ENCODE measurements at regions not wholly inside any gene's neighbourhood (a gene's known extent, or its start where the extent isn't known, plus 50 kb on each side); places are given as distances from the start of the nearest gene placed in this dataset.

GRCh38 chr1:47703156-47703825 is 265.4 kb downstream of the FOXD2 start:
- DNase-seq (ENCODE audit: low read depth): no peak

- no peak for DNase-seq (ENCODE audit: low read depth)
Observed at GRCh38 chr1:47703981-47704596, 266.2 kb downstream of the FOXD2 start.

GRCh38 chr1:47705517-47706130 is 267.8 kb downstream of the FOXD2 start:
- DNase-seq (ENCODE audit: low read depth): no peak

GRCh38 chr1:47707503-47707902 is 269.7 kb downstream of the FOXD2 start:
- DNase-seq (ENCODE audit: low read depth): no peak

- DNase-seq (ENCODE audit: low read depth): no peak
Observed at GRCh38 chr1:47708019-47708535, 270.2 kb downstream of the FOXD2 start.

- no peak for DNase-seq (ENCODE audit: low read depth)
Observed at GRCh38 chr1:47708658-47709018, 270.8 kb downstream of the FOXD2 start.

- no peak for DNase-seq (ENCODE audit: low read depth)
Observed at GRCh38 chr1:47709019-47709871, 271.4 kb downstream of the FOXD2 start.

- no peak for DNase-seq (ENCODE audit: low read depth)
Observed at GRCh38 chr1:47709872-47710231, 272.0 kb downstream of the FOXD2 start.

GRCh38 chr1:47710329-47711071 is 272.7 kb downstream of the FOXD2 start:
- DNase-seq (ENCODE audit: low read depth): peak; percentile 33

All from activated gamma-delta T cell treated with anti-CD3 and anti-CD28 coated beads, Interleukin-2, amount 50 U/mL, for 16 hours (primary cell).